ENCODE measurements at regions not wholly inside any gene's neighbourhood (a gene's known extent, or its start where the extent isn't known, plus 50 kb on each side); places are given as distances from the start of the nearest gene placed in this dataset.

- no peaks in the 10 kb centered on the region for H3K9me2 ChIP-seq (ENCODE audit: insufficient read depth)
- no peaks in the 10 kb centered on the region for H3K9me3 ChIP-seq (ENCODE audit: low read depth)
- in situ Hi-C loops (cut with MboI) = no loop called here
- no peaks in the 10 kb centered on the region for H3K27me3 ChIP-seq (replicated peaks; ENCODE audit: insufficient read depth)
- WGBS, 2 experiments (ENCODE audit: low coverage in 1 of 2, low lambda C conversion rate in 2 of 2, missing lambda C conversion rate in 2 of 2) = 51% methylated on average over 3 of the region's 3 CpGs
- no peak overlapping the region for H2AFZ ChIP-seq
- no peaks in the 10 kb centered on the region for H3K4me1 ChIP-seq (ENCODE audit: insufficient read depth)
- H4K20me1 ChIP-seq (ENCODE audit: insufficient read depth) = no peaks in the 10 kb centered on the region
- H3K36me3 ChIP-seq (ENCODE audit: low read depth) = no peaks in the 10 kb centered on the region
- H3K79me2 ChIP-seq (ENCODE audit: insufficient read depth) = no peaks in the 10 kb centered on the region
- H3K9ac ChIP-seq = no peak overlapping the region
- no peak for TF ChIP-seq EZH2 (IDR thresholded peaks at IDR 0.05; ENCODE audit: insufficient read depth, poor library complexity, severe bottlenecking)
- no peak for TF ChIP-seq EZH2phosphoT487 (IDR thresholded peaks at IDR 0.05; ENCODE audit: insufficient read depth, low read depth)
- H3K4me3 ChIP-seq = no peak overlapping the region
- H3F3A ChIP-seq (ENCODE audit: insufficient read depth) = no peaks in the 10 kb centered on the region
- H3K4me2 ChIP-seq (ENCODE audit: unreplicated experiment) = no peak overlapping the region
- no peak for DNase-seq
- no peak overlapping the region for H3K27ac ChIP-seq
Observed at GRCh38 chrX:65045001-65045400, 68.8 kb upstream of the ZC4H2 start.

DNA sequence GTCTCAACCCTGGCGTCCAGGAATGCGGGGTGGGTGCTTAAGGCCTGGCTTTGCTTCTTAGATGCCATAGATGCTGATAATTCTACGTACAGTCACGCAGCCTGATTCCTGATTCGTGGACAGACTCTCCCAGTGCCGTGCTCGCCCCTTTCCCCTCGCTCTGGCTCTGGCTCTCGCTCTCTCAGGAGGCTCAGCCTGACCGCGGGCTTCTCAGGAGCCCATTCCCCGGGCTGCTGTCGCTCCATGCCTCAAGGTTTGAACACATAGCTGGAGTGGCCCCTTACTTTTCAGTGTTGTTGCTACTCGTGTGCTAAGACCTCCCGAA, 59.2 kb upstream of the ZC4H2 start:
- Histone ChIP-seq H3F3A (ENCODE audit: insufficient read depth) (peaks cover 6% of the 10 kb centered on the region; the same call in 1 of the 2 replicates), H2AFZ (peak overlapping the region; percentile 96), H3K79me2 (ENCODE audit: insufficient read depth) (peaks cover 17% of the 10 kb centered on the region; the same call in 1 of the 2 replicates), H3K4me3 (peak overlapping the region; percentile 80), H3K36me3 (ENCODE audit: low read depth) (no peaks in the 10 kb centered on the region), H3K4me1 (ENCODE audit: insufficient read depth) (peaks cover 13% of the 10 kb centered on the region), H3K4me2 (ENCODE audit: unreplicated experiment) (peak overlapping the region; percentile 96), H3K9me2 (ENCODE audit: insufficient read depth) (no peaks in the 10 kb centered on the region), H3K9ac (peak overlapping the region; percentile 89), H3K9me3 (ENCODE audit: low read depth) (no peaks in the 10 kb centered on the region), H3K27me3 (replicated peaks; ENCODE audit: insufficient read depth) (no peaks in the 10 kb centered on the region), H3K27ac (peak overlapping the region; percentile 85), H4K20me1 (ENCODE audit: insufficient read depth) (no peaks in the 10 kb centered on the region)
- WGBS, 2 experiments (ENCODE audit: low coverage in 1 of 2, low lambda C conversion rate in 2 of 2, missing lambda C conversion rate in 2 of 2) = 0 to 5% methylated on average over 10 to 11 of the region's 15 CpGs
- in situ Hi-C loops (cut with MboI) = no loop called here
- TF ChIP-seq EZH2phosphoT487 (IDR thresholded peaks at IDR 0.05; ENCODE audit: insufficient read depth, low read depth) = no peak
- TF ChIP-seq EZH2 (IDR thresholded peaks at IDR 0.05; ENCODE audit: insufficient read depth, poor library complexity, severe bottlenecking) = no peak
- peak; percentile 74 for DNase-seq

- in situ Hi-C loops (cut with MboI) = no loop called here
- Histone ChIP-seq H2AFZ (peak within 1 kb of the TSS; percentile 96), H3K9me3 (ENCODE audit: low read depth) (no peaks in the 10 kb centered on the region), H4K20me1 (ENCODE audit: insufficient read depth) (no peaks in the 10 kb centered on the region), H3K27me3 (replicated peaks; ENCODE audit: insufficient read depth) (no peaks in the 10 kb centered on the region), H3K4me2 (ENCODE audit: unreplicated experiment) (peak within 1 kb of the TSS; percentile 96), H3K36me3 (ENCODE audit: low read depth) (no peaks in the 10 kb centered on the region), H3F3A (ENCODE audit: insufficient read depth) (peaks cover 6% of the 10 kb centered on the region; the same call in 1 of the 2 replicates), H3K4me1 (ENCODE audit: insufficient read depth) (peaks cover 13% of the 10 kb centered on the region), H3K9ac (peak within 1 kb of the TSS; percentile 89), H3K4me3 (peak within 1 kb of the TSS; percentile 80), H3K9me2 (ENCODE audit: insufficient read depth) (no peaks in the 10 kb centered on the region), H3K79me2 (ENCODE audit: insufficient read depth) (peaks cover 17% of the 10 kb centered on the region; the same call in 1 of the 2 replicates), H3K27ac (peak within 1 kb of the TSS; percentile 85)
- DNase-seq = peak; percentile 91
- 1 to 2% methylated on average over 33 to 37 of the region's 69 CpGs for WGBS, 2 experiments (ENCODE audit: low coverage in 1 of 2, low lambda C conversion rate in 2 of 2, missing lambda C conversion rate in 2 of 2)
- no peak for TF ChIP-seq EZH2phosphoT487 (IDR thresholded peaks at IDR 0.05; ENCODE audit: insufficient read depth, low read depth)
- no peak for TF ChIP-seq EZH2 (IDR thresholded peaks at IDR 0.05; ENCODE audit: insufficient read depth, poor library complexity, severe bottlenecking)
Observed at GRCh38 chrX:65034668-65035445, 58.6 kb upstream of the ZC4H2 start, which contains the start of gene ZC3H12B. Gene ZC3H12B, plus strand, starts transcription at chrX:65034826.

DNA sequence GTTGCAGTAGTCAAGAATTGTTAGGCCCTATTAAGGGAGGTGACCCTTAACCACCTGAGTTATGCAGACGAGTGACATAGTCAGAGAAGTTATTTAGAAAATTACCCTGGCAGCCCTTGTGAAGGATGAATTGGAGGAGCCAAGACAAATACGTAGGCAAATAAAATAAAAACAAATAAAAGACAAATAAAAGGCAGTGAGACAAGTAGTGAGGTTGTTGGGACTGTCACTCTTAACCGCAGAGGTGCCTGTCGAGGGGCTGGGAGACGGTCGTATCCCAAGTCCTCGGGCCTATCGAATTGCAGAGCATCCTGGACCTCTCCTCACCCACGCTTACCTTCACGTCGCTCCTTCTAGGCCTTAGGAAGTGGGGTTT, 58.0 kb upstream of the ZC4H2 start:
- DNase-seq = peak; percentile 20
- no peaks in the 10 kb centered on the region for H3K27me3 ChIP-seq (replicated peaks; ENCODE audit: insufficient read depth)
- peaks cover 17% of the 10 kb centered on the region; the same call in 1 of the 2 replicates for H3K79me2 ChIP-seq (ENCODE audit: insufficient read depth)
- peak overlapping the region; percentile 85 for H3K27ac ChIP-seq
- H4K20me1 ChIP-seq (ENCODE audit: insufficient read depth) = no peaks in the 10 kb centered on the region
- H3K4me1 ChIP-seq (ENCODE audit: insufficient read depth) = peaks cover 13% of the 10 kb centered on the region
- no peaks in the 10 kb centered on the region for H3K9me2 ChIP-seq (ENCODE audit: insufficient read depth)
- peak overlapping the region; percentile 96 for H3K4me2 ChIP-seq (ENCODE audit: unreplicated experiment)
- peak overlapping the region; percentile 80 for H3K4me3 ChIP-seq
- H2AFZ ChIP-seq = peak overlapping the region; percentile 96
- 5 to 7% methylated on average over 8 to 10 of the region's 11 CpGs for WGBS, 2 experiments (ENCODE audit: low coverage in 1 of 2, low lambda C conversion rate in 2 of 2, missing lambda C conversion rate in 2 of 2)
- peaks cover 6% of the 10 kb centered on the region; the same call in 1 of the 2 replicates for H3F3A ChIP-seq (ENCODE audit: insufficient read depth)
- in situ Hi-C loops (cut with MboI) = no loop called here
- H3K9me3 ChIP-seq (ENCODE audit: low read depth) = no peaks in the 10 kb centered on the region
- peak overlapping the region; percentile 89 for H3K9ac ChIP-seq
- no peak for TF ChIP-seq EZH2 (IDR thresholded peaks at IDR 0.05; ENCODE audit: insufficient read depth, poor library complexity, severe bottlenecking)
- no peak for TF ChIP-seq EZH2phosphoT487 (IDR thresholded peaks at IDR 0.05; ENCODE audit: insufficient read depth, low read depth)
- H3K36me3 ChIP-seq (ENCODE audit: low read depth) = no peaks in the 10 kb centered on the region

Data from GM23248 (cell line).